Neuronal stem cell (in vitro differentiated cells): ENCODE measurements at regions not wholly inside any gene's neighbourhood (a gene's known extent, or its start where the extent isn't known, plus 50 kb on each side); places are given as distances from the start of the nearest gene placed in this dataset.
A peak's percentile ranks its signal among the peaks of the same experiment; 100 is the strongest.

Experiments used
- DNase-seq: peaks from one replicate; pipeline ENCODE4 v3.0.0-alpha.2; 2013; ENCODE audit warnings: low spot score
- H2AFZ ChIP-seq: one replicate; pipeline ENCODE4 v1.6.1; 2013; ENCODE audit warnings: mild to moderate bottlenecking, low read length, inconsistent platforms
- H2AK5ac ChIP-seq: 2 replicates; pipeline ENCODE4 v1.6.1; 2013; ENCODE audit warnings: low read depth, mild to moderate bottlenecking, inconsistent platforms, low read length, moderate library complexity, mixed read lengths
- H2BK120ac ChIP-seq: 2 replicates; pipeline ENCODE4 v1.6.1; 2013; ENCODE audit warnings: low read depth, mild to moderate bottlenecking, inconsistent platforms, low read length, moderate library complexity, mixed read lengths
- H2BK12ac ChIP-seq: one replicate; pipeline ENCODE4 v1.6.1; 2013; ENCODE audit warnings: low read length, inconsistent platforms
- H2BK15ac ChIP-seq: 2 replicates; pipeline ENCODE4 v1.6.1; 2013; ENCODE audit warnings: mild to moderate bottlenecking, low read length, inconsistent platforms, mixed read lengths
- H2BK5ac ChIP-seq: one replicate; pipeline ENCODE4 v1.6.1; 2013; ENCODE audit warnings: inconsistent platforms, mild to moderate bottlenecking, low read length, moderate library complexity
- H3K14ac ChIP-seq: one replicate; pipeline ENCODE4 v1.6.1; 2013; ENCODE audit warnings: low read length, inconsistent platforms
- H3K18ac ChIP-seq: 2 replicates; pipeline ENCODE4 v1.6.1; 2013; ENCODE audit warnings: low read length, inconsistent platforms
- H3K23ac ChIP-seq: 2 replicates; pipeline ENCODE4 v1.6.1; 2013; ENCODE audit warnings: low read depth, mild to moderate bottlenecking, mixed read lengths, low read length, inconsistent platforms; ENCODE audit not compliant: poor library complexity
- H3K27ac ChIP-seq: replicated peaks from 3 replicates; pipeline ENCODE4 v1.5.1; 2013; ENCODE audit warnings: low read length, inconsistent platforms
- H3K27me3 ChIP-seq, 3 experiments: 2 replicates each; pipeline ENCODE4 v1.6.1; 2013; ENCODE audit warnings: low read length in 3 of 3, mild to moderate bottlenecking in 2 of 3, inconsistent platforms in 1 of 3, low read depth in 1 of 3, mixed read lengths in 1 of 3, moderate library complexity in 1 of 3; ENCODE audit not compliant: control insufficient read depth in 3 of 3, insufficient read depth in 3 of 3
- H3K36me3 ChIP-seq, 2 donors: replicated peaks in 1 of 2; 2 replicates each; pipeline ENCODE4 v1.6.1; 2013; ENCODE audit warnings: low read length in 2 of 2; ENCODE audit not compliant: control insufficient read depth in 2 of 2, insufficient read depth in 2 of 2
- H3K4ac ChIP-seq: 2 replicates; pipeline ENCODE4 v1.6.1; 2013; ENCODE audit warnings: inconsistent platforms, mild to moderate bottlenecking, low read length, moderate library complexity
- H3K4me1 ChIP-seq, 2 donors: 1 replicate in 1 of 2; 2 replicates in 1 of 2; pipeline ENCODE4 v1.6.1; 2013; ENCODE audit warnings: low read length in 2 of 2, low read depth in 1 of 2; ENCODE audit not compliant: control insufficient read depth in 2 of 2, insufficient read depth in 1 of 2
- H3K4me2 ChIP-seq: one replicate; pipeline ENCODE4 v1.6.1; 2013; ENCODE audit warnings: mild to moderate bottlenecking, low read length, inconsistent platforms; ENCODE audit not compliant: insufficient read depth, poor library complexity, severe bottlenecking
- H3K4me3 ChIP-seq, 2 donors: 2 replicates each; pipeline ENCODE4 v1.5.1; 2013; ENCODE audit warnings: low read length in 2 of 2, mild to moderate bottlenecking in 2 of 2, inconsistent platforms in 1 of 2, moderate library complexity in 1 of 2
- H3K79me1 ChIP-seq: one replicate; pipeline ENCODE4 v1.6.1; 2013; ENCODE audit warnings: low read depth, mild to moderate bottlenecking, inconsistent platforms, low read length, moderate library complexity
- H3K9ac ChIP-seq: one replicate; pipeline ENCODE4 v1.6.1; 2013; ENCODE audit warnings: mild to moderate bottlenecking, low read depth, low read length, inconsistent platforms; ENCODE audit not compliant: poor library complexity
- H3K9me3 ChIP-seq, 2 donors: replicated peaks in 1 of 2; 2 replicates each; pipeline versions ENCODE3 to v1.6.1; 2013; ENCODE audit warnings: low read length in 2 of 2, mild to moderate bottlenecking in 2 of 2, inconsistent platforms in 1 of 2, low read depth in 1 of 2, mixed read lengths in 1 of 2, moderate library complexity in 1 of 2; ENCODE audit not compliant: control insufficient read depth in 2 of 2, insufficient read depth in 1 of 2
- H4K8ac ChIP-seq: one replicate; pipeline ENCODE4 v1.6.1; 2013; ENCODE audit warnings: low read depth, mild to moderate bottlenecking, inconsistent platforms, low read length, moderate library complexity
- H4K91ac ChIP-seq: one replicate; pipeline ENCODE4 v1.6.1; 2013; ENCODE audit warnings: low read length, low read depth, mild to moderate bottlenecking, inconsistent platforms; ENCODE audit not compliant: poor library complexity
- WGBS, 2 donors: extraction: QIAGEN DNeasy Blood & Tissue Kit; methylation state at CpG; one replicate each; pipeline ENCODE4 v1.1.7; 2013; ENCODE audit warnings: missing lambda C conversion rate in 2 of 2, mixed read lengths in 1 of 2; ENCODE audit not compliant: insufficient read length in 2 of 2, insufficient replicate concordance in 1 of 2; ENCODE audit errors: extremely low coverage in 2 of 2; 5-methylcytosine and 5-hydroxymethylcytosine counted together

DNA sequence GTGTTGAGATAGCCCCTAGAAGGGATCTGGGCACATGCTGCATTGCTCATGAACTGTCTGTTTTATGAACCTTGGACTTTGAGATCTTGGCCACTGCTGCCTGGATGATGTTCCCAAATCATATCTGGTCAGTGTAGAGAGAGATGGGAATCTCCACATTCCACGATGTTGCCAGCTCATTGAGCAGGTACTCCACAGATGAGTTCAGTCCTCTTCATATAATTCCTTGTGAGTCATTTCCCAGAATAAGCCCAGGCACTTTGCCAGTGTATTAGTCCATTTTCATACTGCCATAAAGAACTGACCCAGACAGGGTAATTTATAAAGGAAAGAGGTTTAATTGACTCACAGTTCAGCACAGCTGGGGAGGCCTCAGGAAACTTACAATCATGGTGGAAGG is 254.0 kb upstream of the RUNX1 start:
- Histone ChIP-seq H2BK15ac (no peak overlapping the region), H3K36me3 (no peaks in the 10 kb centered on the region), H3K4me1 (peaks cover 0 to 4% of the 10 kb centered on the region in 2 donors), H3K18ac (no peak overlapping the region), H3K9me3 (no peaks in the 10 kb centered on the region), H3K27me3 (no peaks in the 10 kb centered on the region), H2AK5ac (no peak overlapping the region), H3K79me1 (no peaks in the 10 kb centered on the region), H3K4me3 (no peak overlapping the region), H2AFZ (no peak overlapping the region), H3K14ac (no peak overlapping the region), H4K8ac (no peak overlapping the region), H3K23ac (no peak overlapping the region), H3K27ac (no peak overlapping the region), H4K91ac (no peak overlapping the region), H2BK120ac (no peak overlapping the region), H3K4me2 (no peak overlapping the region), H2BK12ac (no peak overlapping the region), H3K9ac (no peak overlapping the region), H2BK5ac (no peak overlapping the region), H3K4ac (no peak overlapping the region)
- DNase-seq, result no peak
- WGBS, 2 donors, result no CpG with 5 or more reads among the region's 1 CpG

DNA sequence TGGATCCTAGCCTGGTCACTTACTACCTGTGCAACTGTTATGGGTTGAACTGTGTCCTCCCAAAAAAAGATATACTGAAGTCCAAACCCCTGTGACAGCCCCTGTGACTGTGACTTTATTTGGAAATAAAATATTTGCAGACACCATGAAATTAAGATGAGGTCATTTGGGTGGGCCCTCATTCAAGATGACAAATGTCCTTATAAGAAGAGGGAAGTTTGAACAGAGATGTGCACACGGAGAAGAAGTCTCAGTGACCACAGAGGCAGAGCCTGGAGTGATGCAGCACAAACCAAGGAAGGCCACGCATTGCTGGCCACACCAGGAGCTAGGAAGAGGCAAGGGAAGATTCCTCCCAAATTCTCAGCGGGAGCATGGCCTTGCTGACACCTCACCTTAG is 249.7 kb upstream of the RUNX1 start:
- no peak overlapping the region for H3K9ac ChIP-seq
- no peak overlapping the region for H2AK5ac ChIP-seq
- no peaks in the 10 kb centered on the region for H3K36me3 ChIP-seq
- H3K23ac ChIP-seq, result no peak overlapping the region
- no peak overlapping the region for H3K4me3 ChIP-seq
- H3K9me3 ChIP-seq, result no peaks in the 10 kb centered on the region
- H3K4ac ChIP-seq, result no peak overlapping the region
- H2AFZ ChIP-seq, result no peak overlapping the region
- peaks cover 0 to 7% of the 10 kb centered on the region in 2 donors for H3K4me1 ChIP-seq
- WGBS, 2 donors, result no CpG with 5 or more reads among the region's 3 CpGs
- no peaks in the 10 kb centered on the region for H3K27me3 ChIP-seq
- no peak for DNase-seq
- no peak overlapping the region for H4K8ac ChIP-seq
- no peak overlapping the region for H3K18ac ChIP-seq
- H2BK5ac ChIP-seq, result no peak overlapping the region
- no peak overlapping the region for H2BK12ac ChIP-seq
- H4K91ac ChIP-seq, result no peak overlapping the region
- H2BK15ac ChIP-seq, result no peak overlapping the region
- H3K79me1 ChIP-seq, result no peaks in the 10 kb centered on the region
- no peak overlapping the region for H3K4me2 ChIP-seq
- no peak overlapping the region for H2BK120ac ChIP-seq
- no peak overlapping the region for H3K27ac ChIP-seq
- H3K14ac ChIP-seq, result no peak overlapping the region

DNA sequence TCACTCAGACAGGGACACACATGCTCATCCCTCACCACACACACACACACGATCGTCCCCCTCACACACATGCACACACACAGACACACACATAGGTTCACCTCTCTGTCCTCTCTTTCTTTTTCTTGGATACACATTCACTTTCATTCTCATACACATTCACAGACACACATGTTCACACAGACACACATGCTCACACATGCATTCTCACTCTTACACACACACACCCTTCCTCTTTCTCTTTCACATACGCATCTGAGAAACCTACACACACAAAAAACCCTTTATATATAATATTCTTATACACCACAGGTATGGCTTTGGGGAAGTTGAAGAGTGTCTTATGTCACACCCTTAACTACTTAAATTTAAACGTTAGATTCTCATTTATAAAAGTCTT is 248.6 kb upstream of the RUNX1 start:
- H3K14ac ChIP-seq, result no peak overlapping the region
- no peak overlapping the region for H3K4ac ChIP-seq
- no peak overlapping the region for H2AFZ ChIP-seq
- no peaks in the 10 kb centered on the region for H3K79me1 ChIP-seq
- no peak overlapping the region for H3K23ac ChIP-seq
- no peak overlapping the region for H2BK12ac ChIP-seq
- no peak overlapping the region for H3K9ac ChIP-seq
- H2BK120ac ChIP-seq, result no peak overlapping the region
- no peak overlapping the region for H4K91ac ChIP-seq
- peaks cover 0 to 7% of the 10 kb centered on the region in 2 donors for H3K4me1 ChIP-seq
- WGBS, 2 donors, result 100% methylated on average over 1 of the region's 4 CpGs
- no peak overlapping the region for H3K4me2 ChIP-seq
- H3K18ac ChIP-seq, result peak overlapping the region; percentile 52
- H3K4me3 ChIP-seq, result no peak overlapping the region
- no peak for DNase-seq
- no peaks in the 10 kb centered on the region for H3K27me3 ChIP-seq
- H3K27ac ChIP-seq, result no peak overlapping the region
- no peaks in the 10 kb centered on the region for H3K9me3 ChIP-seq
- no peak overlapping the region for H2BK5ac ChIP-seq
- no peak overlapping the region for H2BK15ac ChIP-seq
- no peaks in the 10 kb centered on the region for H3K36me3 ChIP-seq
- no peak overlapping the region for H4K8ac ChIP-seq
- no peak overlapping the region for H2AK5ac ChIP-seq

DNA sequence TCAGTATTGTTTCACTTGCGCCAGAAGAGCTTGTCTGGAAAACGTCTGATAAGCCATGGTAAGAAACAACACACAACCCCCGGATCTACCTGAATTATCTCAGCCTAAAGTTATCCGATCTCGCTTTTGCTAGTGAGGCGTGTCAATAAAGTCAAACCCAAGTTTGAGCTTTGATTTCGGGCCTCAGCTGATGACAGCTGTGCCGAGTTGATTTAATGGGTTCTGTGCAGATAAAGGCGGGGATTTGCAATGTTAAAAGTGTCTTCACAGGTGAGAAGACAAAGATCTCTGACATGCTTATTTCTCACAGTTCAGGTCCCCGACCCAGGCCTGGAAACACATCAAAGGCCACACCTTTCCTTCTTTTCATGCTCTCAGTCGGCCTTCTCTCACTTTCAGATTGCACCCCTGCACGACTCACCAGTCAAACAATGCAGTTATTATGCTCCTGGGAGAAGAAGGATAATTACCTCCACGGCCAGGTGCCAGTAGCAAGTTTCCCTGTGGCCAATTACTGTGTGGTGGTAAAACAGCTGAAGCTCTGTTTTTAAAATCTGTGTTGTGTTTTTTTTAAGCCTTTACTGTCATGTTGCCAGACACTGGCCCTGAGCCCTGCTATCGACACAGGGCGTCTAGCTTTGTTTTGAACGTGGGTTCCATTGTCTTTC is 245.3 kb upstream of the RUNX1 start:
- DNase-seq, result no peak
- Histone ChIP-seq H3K9me3 (no peaks in the 10 kb centered on the region), H3K27ac (no peak overlapping the region)

More for the DNA sequence above, 245.3 kb upstream of the RUNX1 start:
- Histone ChIP-seq H3K79me1 (no peaks in the 10 kb centered on the region), H2BK12ac (no peak overlapping the region), H3K27me3 (no peaks in the 10 kb centered on the region), H3K4me3 (no peak overlapping the region), H3K9ac (no peak overlapping the region), H3K4me1 (peaks cover 0 to 7% of the 10 kb centered on the region in 2 donors), H3K14ac (no peak overlapping the region), H2BK5ac (no peak overlapping the region), H3K36me3 (no peaks in the 10 kb centered on the region), H3K23ac (no peak overlapping the region), H4K8ac (no peak overlapping the region), H2AFZ (no peak overlapping the region), H2BK120ac (no peak overlapping the region), H3K4ac (no peak overlapping the region), H2BK15ac (no peak overlapping the region), H2AK5ac (no peak overlapping the region), H3K18ac (no peak overlapping the region), H4K91ac (no peak overlapping the region), H3K4me2 (no peak overlapping the region)
- WGBS, 2 donors, result no CpG with 5 or more reads among the region's 16 CpGs
